ENCODE measurements at regions not wholly inside any gene's neighbourhood (a gene's known extent, or its start where the extent isn't known, plus 50 kb on each side); places are given as distances from the start of the nearest gene placed in this dataset.
"Not testable (repeated sequence)": the region's sequence is repeated elsewhere in the genome, so short reads cannot be mapped to it uniquely, and the experiment has no call there.

- not testable (repeated sequence) for DNase-seq
Measured at GRCh38 chr12:102666176-102666575, 185.8 kb upstream of the IGF1 start.

GRCh38 chr12:102659200-102659911, 179.0 kb upstream of the IGF1 start:
- DNase-seq = no peak

GRCh38 chr12:102653406-102653805, 173.0 kb upstream of the IGF1 start:
- no peak for DNase-seq

- DNase-seq = no peak
Measured at GRCh38 chr12:102652645-102653313, 172.4 kb upstream of the IGF1 start.

GRCh38 chr12:102645968-102646367, 165.6 kb upstream of the IGF1 start:
- no peak for DNase-seq

GRCh38 chr12:102643879-102644575, 163.7 kb upstream of the IGF1 start:
- DNase-seq = no peak

- DNase-seq = no peak
Measured at GRCh38 chr12:102642199-102642598, 161.8 kb upstream of the IGF1 start.

- not testable (repeated sequence) for DNase-seq
Measured at GRCh38 chr12:102640658-102641057, 160.3 kb upstream of the IGF1 start.

- DNase-seq = no peak
Measured at GRCh38 chr12:102638777-102639176, 158.4 kb upstream of the IGF1 start.

GRCh38 chr12:102633981-102634605, 153.7 kb upstream of the IGF1 start:
- DNase-seq = no peak

GRCh38 chr12:102631274-102631673, 150.9 kb upstream of the IGF1 start:
- no peak for DNase-seq

GRCh38 chr12:102629262-102629888, 149.0 kb upstream of the IGF1 start:
- no peak for DNase-seq

- no peak for DNase-seq
Measured at GRCh38 chr12:102625819-102626218, 145.5 kb upstream of the IGF1 start.

- no peak for DNase-seq
Measured at GRCh38 chr12:102622618-102623017, 142.3 kb upstream of the IGF1 start.

- no peak for DNase-seq
Measured at GRCh38 chr12:102618197-102618877, 138.0 kb upstream of the IGF1 start.

GRCh38 chr12:102616692-102617091, 136.3 kb upstream of the IGF1 start:
- DNase-seq = no peak

- DNase-seq = no peak
Measured at GRCh38 chr12:102611995-102612394, 131.6 kb upstream of the IGF1 start.

GRCh38 chr12:102609996-102610395, 129.6 kb upstream of the IGF1 start:
- no peak for DNase-seq

- DNase-seq = no peak
Measured at GRCh38 chr12:102603021-102603420, 122.7 kb upstream of the IGF1 start.

GRCh38 chr12:102602521-102602920, 122.2 kb upstream of the IGF1 start:
- no peak for DNase-seq

GRCh38 chr12:102601621-102602020, 121.3 kb upstream of the IGF1 start:
- DNase-seq = no peak
